GM23338 (cell line): ENCODE measurements at regions not wholly inside any gene's neighbourhood (a gene's known extent, or its start where the extent isn't known, plus 50 kb on each side); places are given as distances from the start of the nearest gene placed in this dataset.

Source experiments
- ATAC-seq: fragments of 200-7000 bp; cut with Tn5 transposase; 3 replicates; pipeline ENCODE4 v1.9.1; 2020
- DNase-seq: peaks from one replicate; pipeline ENCODE4 v3.0.0-alpha.2; 2015; ENCODE audit warnings: low spot score
- H2AFZ ChIP-seq: fragments of 200-600 bp; sonication (generic); 2 replicates; pipeline ENCODE4 v1.8.0; 2016; ENCODE audit warnings: antibody characterized with exemption, mild to moderate bottlenecking, moderate library complexity
- H3F3A ChIP-seq: fragments of 200-600 bp; sonication (generic); replicated peaks from 2 replicates; pipeline ENCODE4 v1.8.0; 2017; ENCODE audit warnings: antibody characterized with exemption, mixed run types, low read depth
- H3K27ac ChIP-seq: fragments of 200-600 bp; sonication (generic); 2 replicates; pipeline ENCODE4 v1.6.1; 2016; ENCODE audit warnings: low read depth
- H3K27me3 ChIP-seq: fragments of 200-600 bp; sonication (generic); 2 replicates; pipeline ENCODE4 v1.8.0; 2016; ENCODE audit warnings: mild to moderate bottlenecking, mixed run types, moderate library complexity; ENCODE audit not compliant: insufficient read depth
- H3K36me3 ChIP-seq: fragments of 200-600 bp; sonication (generic); 2 replicates; pipeline ENCODE4 v1.8.0; 2016; ENCODE audit warnings: mild to moderate bottlenecking; ENCODE audit not compliant: insufficient read depth
- H3K4me1 ChIP-seq: fragments of 200-600 bp; sonication (generic); 2 replicates; pipeline ENCODE4 v1.8.0; 2016; ENCODE audit warnings: mild to moderate bottlenecking, moderate library complexity; ENCODE audit not compliant: insufficient read depth
- H3K4me2 ChIP-seq: fragments of 200-600 bp; sonication (generic); 2 replicates; pipeline ENCODE4 v1.7.1; 2017; ENCODE audit warnings: mixed run types
- H3K4me3 ChIP-seq: fragments of 200-600 bp; sonication (generic); 2 replicates; pipeline ENCODE4 v1.6.1; 2016; ENCODE audit warnings: mixed run types
- H3K79me2 ChIP-seq: fragments of 200-600 bp; sonication (generic); replicated peaks from 2 replicates; pipeline ENCODE4 v1.8.0; 2017; ENCODE audit warnings: mild to moderate bottlenecking; ENCODE audit not compliant: insufficient read depth
- H3K9me2 ChIP-seq: fragments of 200-600 bp; sonication (generic); 2 replicates; pipeline ENCODE4 v1.8.0; 2017; ENCODE audit not compliant: insufficient read depth
- H4K20me1 ChIP-seq: fragments of 200-600 bp; sonication (generic); replicated peaks from 2 replicates; pipeline ENCODE4 v1.8.0; 2017; ENCODE audit warnings: mild to moderate bottlenecking; ENCODE audit not compliant: insufficient read depth
- H3K27ac Mint-ChIP-seq: 2 replicates; pipeline ENCODE4 v1.8.0; 2020; ENCODE audit warnings: inconsistent platforms, mild to moderate bottlenecking, moderate library complexity, mixed read lengths
- H3K27me3 Mint-ChIP-seq: 3 replicates; pipeline ENCODE4 v1.8.0; 2022; ENCODE audit warnings: low read depth, mild to moderate bottlenecking, moderate library complexity, mixed read lengths, inconsistent platforms; ENCODE audit not compliant: insufficient read depth, poor library complexity
- H3K36me3 Mint-ChIP-seq: 3 replicates; pipeline ENCODE4 v1.8.0; 2021; ENCODE audit warnings: low read depth, mild to moderate bottlenecking, inconsistent platforms, moderate library complexity, mixed read lengths
- H3K4me1 Mint-ChIP-seq: 3 replicates; pipeline ENCODE4 v1.8.0; 2020; ENCODE audit warnings: mild to moderate bottlenecking, inconsistent platforms, mixed read lengths
- H3K4me3 Mint-ChIP-seq: 3 replicates; pipeline ENCODE4 v1.8.0; 2021; ENCODE audit warnings: moderate library complexity, mild to moderate bottlenecking, inconsistent platforms, mixed read lengths
- H3K9me3 Mint-ChIP-seq: 3 replicates; pipeline ENCODE4 v1.8.0; 2020; ENCODE audit warnings: moderate library complexity, mild to moderate bottlenecking, inconsistent platforms, mixed read lengths
- CREB1 ChIP-seq: fragments of 250-450 bp; sonication (Bioruptor Pico); IDR thresholded peaks from 2 replicates; pipeline ENCODE4 v1.5.0; 2020; ENCODE audit warnings: low read depth, mild to moderate bottlenecking, moderate library complexity
- CTCF ChIP-seq, 2 experiments: fragments of 200-600 bp in 1 of 2; sonication (generic) in 1 of 2; conservative IDR thresholded peaks; 2 replicates each; pipeline versions ENCODE4 v1.5.1 to v1.6.1; 2016 to 2017; ENCODE audit warnings: antibody characterized with exemption in 2 of 2, low read depth in 2 of 2, mild to moderate bottlenecking in 2 of 2, moderate library complexity in 1 of 2
- ETS1 ChIP-seq: IDR thresholded peaks from 2 replicates; pipeline ENCODE4 v1.6.1; 2016; ENCODE audit warnings: antibody characterized with exemption
- EZH2 ChIP-seq: fragments of 200-600 bp; sonication (generic); IDR thresholded peaks from one replicate; pipeline ENCODE4 v1.8.0; 2017; ENCODE audit warnings: antibody characterized with exemption, mild to moderate bottlenecking, low read depth; ENCODE audit not compliant: unreplicated experiment
- EZH2phosphoT487 ChIP-seq: fragments of 200-600 bp; sonication (generic); IDR thresholded peaks from one replicate; pipeline ENCODE4 v1.8.1; 2018; ENCODE audit warnings: antibody characterized with exemption; ENCODE audit not compliant: unreplicated experiment
- JUNB ChIP-seq: IDR thresholded peaks from one replicate; pipeline ENCODE4 v1.6.1; 2016; ENCODE audit warnings: antibody characterized with exemption; ENCODE audit not compliant: unreplicated experiment
- NANOG ChIP-seq: IDR thresholded peaks from 2 replicates; pipeline ENCODE4 v1.6.1; 2016; ENCODE audit warnings: antibody characterized with exemption, borderline replicate concordance
- POLR2AphosphoS5 ChIP-seq: IDR thresholded peaks from 2 replicates; pipeline ENCODE4 v1.6.1; 2016; ENCODE audit warnings: antibody characterized with exemption, low read depth
- STAT1 ChIP-seq: IDR thresholded peaks from one replicate; pipeline ENCODE4 v1.6.1; 2016; ENCODE audit warnings: antibody characterized with exemption; ENCODE audit not compliant: unreplicated experiment
- ZNF114 ChIP-seq: fragments of 250-450 bp; sonication (Bioruptor Pico); IDR thresholded peaks from 2 replicates; pipeline ENCODE4 v1.5.0; 2020; ENCODE audit warnings: mild to moderate bottlenecking, moderate library complexity
- ZNF331 ChIP-seq: fragments of 250-450 bp; sonication (Bioruptor Pico); IDR thresholded peaks from 2 replicates; pipeline ENCODE4 v1.5.0; 2020; ENCODE audit warnings: low read depth, mild to moderate bottlenecking, moderate library complexity
- TF ChIP-seq, protein P1 (sequence below): IDR thresholded peaks from one replicate; pipeline ENCODE4 v1.6.1; 2018; ENCODE audit warnings: antibody characterized with exemption; ENCODE audit not compliant: unreplicated experiment

DNA sequence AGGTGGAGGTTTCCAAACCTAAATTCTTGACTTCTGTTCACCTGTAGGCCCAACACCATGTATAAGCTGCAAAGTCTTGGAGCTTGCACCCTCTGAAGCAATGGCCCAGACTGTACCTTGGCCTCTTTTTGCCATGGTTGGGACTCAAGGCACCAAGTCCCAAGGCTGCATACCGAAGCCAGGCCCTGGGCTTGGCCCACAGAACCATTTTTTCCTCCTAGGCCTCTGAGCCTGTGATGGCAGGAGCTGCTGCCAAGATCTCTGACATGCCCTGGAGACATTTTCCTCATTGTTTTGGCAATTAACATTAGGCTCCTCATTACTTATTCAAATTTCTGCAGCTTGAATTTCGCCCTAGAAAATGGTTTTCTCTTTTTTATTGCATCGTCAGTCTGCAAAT lies 297.9 kb downstream of the OXSM start:
- Histone ChIP-seq H3K27me3 (no peaks in the 10 kb centered on the region), H3K4me3 (no peak overlapping the region), H3F3A (no peaks in the 10 kb centered on the region), H2AFZ (no peak overlapping the region), H3K27ac (no peak overlapping the region), H3K4me2 (no peak overlapping the region), H3K79me2 (no peaks in the 10 kb centered on the region), H4K20me1 (no peaks in the 10 kb centered on the region), H3K9me2 (peaks cover 3% of the 10 kb centered on the region; the same call in 1 of the 2 replicates), H3K36me3 (peaks cover 7% of the 10 kb centered on the region; the same call in 1 of the 2 replicates), H3K4me1 (no peaks in the 10 kb centered on the region)
- TF ChIP-seq ZNF114 (no peak), NANOG (no peak), EZH2phosphoT487 (no peak), STAT1 (no peak), CREB1 (no peak), POLR2AphosphoS5 (no peak)
- no peak overlapping the region for H3K27ac Mint-ChIP-seq
- no peak for DNase-seq
- no peak overlapping the region for H3K4me3 Mint-ChIP-seq
- H3K9me3 Mint-ChIP-seq: peaks cover 50% of the 10 kb centered on the region
- peaks cover 22% of the 10 kb centered on the region for H3K36me3 Mint-ChIP-seq
- H3K4me1 Mint-ChIP-seq: no peaks in the 10 kb centered on the region
- no peak for ATAC-seq
- H3K27me3 Mint-ChIP-seq: no peaks in the 10 kb centered on the region

GRCh38 chr3:26089249-26089648 lies 299.4 kb downstream of the OXSM start:
- H3F3A ChIP-seq: no peaks in the 10 kb centered on the region
- no peaks in the 10 kb centered on the region for H3K4me1 ChIP-seq
- H3K4me2 ChIP-seq: no peak overlapping the region
- H3K36me3 Mint-ChIP-seq: peaks cover 24% of the 10 kb centered on the region
- H3K27me3 ChIP-seq: no peaks in the 10 kb centered on the region
- H3K9me2 ChIP-seq: peaks cover 3% of the 10 kb centered on the region; the same call in 1 of the 2 replicates
- H3K27me3 Mint-ChIP-seq: no peaks in the 10 kb centered on the region
- H2AFZ ChIP-seq: no peak overlapping the region
- no peak overlapping the region for H3K4me3 ChIP-seq
- H3K4me3 Mint-ChIP-seq: no peak overlapping the region
- H3K79me2 ChIP-seq: no peaks in the 10 kb centered on the region
- no peak overlapping the region for H3K27ac Mint-ChIP-seq
- H3K4me1 Mint-ChIP-seq: no peaks in the 10 kb centered on the region
- no peak for ATAC-seq
- no peak for DNase-seq
- H3K9me3 Mint-ChIP-seq: peaks cover 65% of the 10 kb centered on the region
- peaks cover 7% of the 10 kb centered on the region; the same call in 1 of the 2 replicates for H3K36me3 ChIP-seq
- no peaks in the 10 kb centered on the region for H4K20me1 ChIP-seq
- H3K27ac ChIP-seq: no peak overlapping the region
- TF ChIP-seq EZH2phosphoT487 (no peak), CTCF (conservative IDR thresholded peaks at IDR 0.05; ENCODE audit: low read depth in 2 of 2) (no peak), POLR2AphosphoS5 (no peak), ZNF331 (no peak), EZH2 (no peak), ETS1 (no peak), NANOG (no peak), JUNB (no peak), ZNF114 (no peak), STAT1 (no peak)
- TF ChIP-seq, protein P1, sequence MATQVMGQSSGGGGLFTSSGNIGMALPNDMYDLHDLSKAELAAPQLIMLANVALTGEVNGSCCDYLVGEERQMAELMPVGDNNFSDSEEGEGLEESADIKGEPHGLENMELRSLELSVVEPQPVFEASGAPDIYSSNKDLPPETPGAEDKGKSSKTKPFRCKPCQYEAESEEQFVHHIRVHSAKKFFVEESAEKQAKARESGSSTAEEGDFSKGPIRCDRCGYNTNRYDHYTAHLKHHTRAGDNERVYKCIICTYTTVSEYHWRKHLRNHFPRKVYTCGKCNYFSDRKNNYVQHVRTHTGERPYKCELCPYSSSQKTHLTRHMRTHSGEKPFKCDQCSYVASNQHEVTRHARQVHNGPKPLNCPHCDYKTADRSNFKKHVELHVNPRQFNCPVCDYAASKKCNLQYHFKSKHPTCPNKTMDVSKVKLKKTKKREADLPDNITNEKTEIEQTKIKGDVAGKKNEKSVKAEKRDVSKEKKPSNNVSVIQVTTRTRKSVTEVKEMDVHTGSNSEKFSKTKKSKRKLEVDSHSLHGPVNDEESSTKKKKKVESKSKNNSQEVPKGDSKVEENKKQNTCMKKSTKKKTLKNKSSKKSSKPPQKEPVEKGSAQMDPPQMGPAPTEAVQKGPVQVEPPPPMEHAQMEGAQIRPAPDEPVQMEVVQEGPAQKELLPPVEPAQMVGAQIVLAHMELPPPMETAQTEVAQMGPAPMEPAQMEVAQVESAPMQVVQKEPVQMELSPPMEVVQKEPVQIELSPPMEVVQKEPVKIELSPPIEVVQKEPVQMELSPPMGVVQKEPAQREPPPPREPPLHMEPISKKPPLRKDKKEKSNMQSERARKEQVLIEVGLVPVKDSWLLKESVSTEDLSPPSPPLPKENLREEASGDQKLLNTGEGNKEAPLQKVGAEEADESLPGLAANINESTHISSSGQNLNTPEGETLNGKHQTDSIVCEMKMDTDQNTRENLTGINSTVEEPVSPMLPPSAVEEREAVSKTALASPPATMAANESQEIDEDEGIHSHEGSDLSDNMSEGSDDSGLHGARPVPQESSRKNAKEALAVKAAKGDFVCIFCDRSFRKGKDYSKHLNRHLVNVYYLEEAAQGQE: no peak
